Progenitor cell of endocrine pancreas (in vitro differentiated cells): ENCODE measurements at regions not wholly inside any gene's neighbourhood (a gene's known extent, or its start where the extent isn't known, plus 50 kb on each side); places are given as distances from the start of the nearest gene placed in this dataset.

Source experiments
- DNase-seq: peaks from one replicate; pipeline ENCODE4 v3.0.0; 2021; ENCODE audit warnings: low spot score; ENCODE audit not compliant: unreplicated experiment
- H3K27ac Mint-ChIP-seq: 2 replicates; pipeline ENCODE4 v1.8.0; 2021; ENCODE audit warnings: mild to moderate bottlenecking, moderate library complexity, mixed read lengths
- H3K27me3 Mint-ChIP-seq: 2 replicates; pipeline ENCODE4 v1.8.0; 2021; ENCODE audit warnings: mixed read lengths
- H3K36me3 Mint-ChIP-seq: 2 replicates; pipeline ENCODE4 v1.8.0; 2022; ENCODE audit warnings: mixed read lengths; ENCODE audit not compliant: insufficient read depth
- H3K4me1 Mint-ChIP-seq: 2 replicates; pipeline ENCODE4 v1.8.0; 2021; ENCODE audit warnings: low read depth, mixed read lengths
- H3K4me3 Mint-ChIP-seq: 2 replicates; pipeline ENCODE4 v1.8.0; 2021; ENCODE audit warnings: low read depth, mild to moderate bottlenecking, moderate library complexity, mixed read lengths
- H3K9me3 Mint-ChIP-seq: 2 replicates; pipeline ENCODE4 v1.8.0; 2021; ENCODE audit warnings: low read depth, mixed read lengths
- CTCF ChIP-seq: fragments of 200-600 bp; sonication (generic); IDR thresholded peaks from one replicate; pipeline ENCODE4 v1.5.0; 2021; ENCODE audit warnings: antibody characterized with exemption, mild to moderate bottlenecking; ENCODE audit not compliant: unreplicated experiment

GRCh38 chr10:36168777-36169176 is 526.7 kb upstream of the FZD8 start:
- H3K4me3 Mint-ChIP-seq: no peak overlapping the region
- H3K27ac Mint-ChIP-seq: no peak overlapping the region
- peaks cover 6% of the 10 kb centered on the region for H3K4me1 Mint-ChIP-seq
- H3K36me3 Mint-ChIP-seq: no peaks in the 10 kb centered on the region
- DNase-seq: no peak
- H3K27me3 Mint-ChIP-seq: peaks cover 3% of the 10 kb centered on the region
- no peak for TF ChIP-seq CTCF
- no peaks in the 10 kb centered on the region for H3K9me3 Mint-ChIP-seq

- TF ChIP-seq CTCF: no peak
- DNase-seq: no peak
- Mint-ChIP-seq H3K4me1 (no peaks in the 10 kb centered on the region), H3K4me3 (no peak overlapping the region), H3K36me3 (no peaks in the 10 kb centered on the region), H3K27ac (no peak overlapping the region), H3K9me3 (no peaks in the 10 kb centered on the region), H3K27me3 (peaks cover 3% of the 10 kb centered on the region)
Measured at GRCh38 chr10:36164556-36165504, 522.7 kb upstream of the FZD8 start.

- TF ChIP-seq CTCF: no peak
- H3K4me3 Mint-ChIP-seq: no peak overlapping the region
- H3K36me3 Mint-ChIP-seq: no peaks in the 10 kb centered on the region
- no peaks in the 10 kb centered on the region for H3K4me1 Mint-ChIP-seq
- H3K27me3 Mint-ChIP-seq: peaks cover 3% of the 10 kb centered on the region
- no peaks in the 10 kb centered on the region for H3K9me3 Mint-ChIP-seq
- no peak for DNase-seq
- no peak overlapping the region for H3K27ac Mint-ChIP-seq
Measured at GRCh38 chr10:36163827-36164226, 521.7 kb upstream of the FZD8 start.

- no peaks in the 10 kb centered on the region for H3K4me1 Mint-ChIP-seq
- H3K9me3 Mint-ChIP-seq: peaks cover 3% of the 10 kb centered on the region
- DNase-seq: no peak
- no peak for TF ChIP-seq CTCF
- no peaks in the 10 kb centered on the region for H3K36me3 Mint-ChIP-seq
- H3K4me3 Mint-ChIP-seq: no peak overlapping the region
- H3K27me3 Mint-ChIP-seq: no peaks in the 10 kb centered on the region
- H3K27ac Mint-ChIP-seq: no peak overlapping the region
Measured at GRCh38 chr10:36157486-36157885, 515.4 kb upstream of the FZD8 start.

GRCh38 chr10:36148207-36148606 is 506.1 kb upstream of the FZD8 start:
- Mint-ChIP-seq H3K27ac (no peak overlapping the region), H3K9me3 (peaks cover 20% of the 10 kb centered on the region), H3K27me3 (no peaks in the 10 kb centered on the region), H3K36me3 (peaks cover 3% of the 10 kb centered on the region), H3K4me1 (no peaks in the 10 kb centered on the region), H3K4me3 (no peak overlapping the region)
- TF ChIP-seq CTCF: no peak
- no peak for DNase-seq
